H1 (cell line): ENCODE measurements at regions not wholly inside any gene's neighbourhood (a gene's known extent, or its start where the extent isn't known, plus 50 kb on each side); places are given as distances from the start of the nearest gene placed in this dataset.

Source experiments
- EGR1 ChIP-seq: IDR thresholded peaks from 2 replicates; pipeline ENCODE4 v1.6.1; 2011; ENCODE audit warnings: low read depth, low read length, borderline replicate concordance
- EZH2 ChIP-seq: fragments of 200-600 bp; sonication (generic); IDR thresholded peaks from 2 replicates; pipeline ENCODE4 v1.7.1; 2012; ENCODE audit warnings: low read depth, mild to moderate bottlenecking, moderate library complexity, low read length, inconsistent platforms; ENCODE audit not compliant: severe bottlenecking
- TF ChIP-seq, protein P1 (sequence below), 3 experiments: IDR thresholded peaks; 1 replicate in 2 of 3; 2 replicates in 1 of 3; pipeline versions ENCODE4 v1.5.1 to v1.6.1; 2011; ENCODE audit warnings: low read length in 3 of 3, mild to moderate bottlenecking in 3 of 3, inconsistent platforms in 2 of 3, low read depth in 1 of 3, moderate library complexity in 1 of 3; ENCODE audit not compliant: insufficient read depth in 1 of 3; ENCODE audit errors: control extremely low read depth in 1 of 3

GRCh38 chr4:110287130-110287529 lies 88.7 kb upstream of the ELOVL6 start:
- TF ChIP-seq EGR1: no peak
- TF ChIP-seq, protein P1, sequence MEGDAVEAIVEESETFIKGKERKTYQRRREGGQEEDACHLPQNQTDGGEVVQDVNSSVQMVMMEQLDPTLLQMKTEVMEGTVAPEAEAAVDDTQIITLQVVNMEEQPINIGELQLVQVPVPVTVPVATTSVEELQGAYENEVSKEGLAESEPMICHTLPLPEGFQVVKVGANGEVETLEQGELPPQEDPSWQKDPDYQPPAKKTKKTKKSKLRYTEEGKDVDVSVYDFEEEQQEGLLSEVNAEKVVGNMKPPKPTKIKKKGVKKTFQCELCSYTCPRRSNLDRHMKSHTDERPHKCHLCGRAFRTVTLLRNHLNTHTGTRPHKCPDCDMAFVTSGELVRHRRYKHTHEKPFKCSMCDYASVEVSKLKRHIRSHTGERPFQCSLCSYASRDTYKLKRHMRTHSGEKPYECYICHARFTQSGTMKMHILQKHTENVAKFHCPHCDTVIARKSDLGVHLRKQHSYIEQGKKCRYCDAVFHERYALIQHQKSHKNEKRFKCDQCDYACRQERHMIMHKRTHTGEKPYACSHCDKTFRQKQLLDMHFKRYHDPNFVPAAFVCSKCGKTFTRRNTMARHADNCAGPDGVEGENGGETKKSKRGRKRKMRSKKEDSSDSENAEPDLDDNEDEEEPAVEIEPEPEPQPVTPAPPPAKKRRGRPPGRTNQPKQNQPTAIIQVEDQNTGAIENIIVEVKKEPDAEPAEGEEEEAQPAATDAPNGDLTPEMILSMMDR (IDR thresholded peaks at IDR 0.05; ENCODE audit: control extremely low read depth in 1 of 3, insufficient read depth in 1 of 3, low read depth in 1 of 3, low read length in 3 of 3): no peak
- no peak for TF ChIP-seq EZH2
